LNCAP (cell line): ENCODE measurements at regions not wholly inside any gene's neighbourhood (a gene's known extent, or its start where the extent isn't known, plus 50 kb on each side); places are given as distances from the start of the nearest gene placed in this dataset.

Source experiments
- TF ChIP-seq, protein P1 (sequence below): fragments of 450-650 bp; IDR thresholded peaks from 2 replicates; pipeline ENCODE4 v1.5.1; 2017; ENCODE audit warnings: mild to moderate bottlenecking

GRCh38 chr2:236795169-236795860, 225.7 kb downstream of the ACKR3 start:
- TF ChIP-seq, protein P1, sequence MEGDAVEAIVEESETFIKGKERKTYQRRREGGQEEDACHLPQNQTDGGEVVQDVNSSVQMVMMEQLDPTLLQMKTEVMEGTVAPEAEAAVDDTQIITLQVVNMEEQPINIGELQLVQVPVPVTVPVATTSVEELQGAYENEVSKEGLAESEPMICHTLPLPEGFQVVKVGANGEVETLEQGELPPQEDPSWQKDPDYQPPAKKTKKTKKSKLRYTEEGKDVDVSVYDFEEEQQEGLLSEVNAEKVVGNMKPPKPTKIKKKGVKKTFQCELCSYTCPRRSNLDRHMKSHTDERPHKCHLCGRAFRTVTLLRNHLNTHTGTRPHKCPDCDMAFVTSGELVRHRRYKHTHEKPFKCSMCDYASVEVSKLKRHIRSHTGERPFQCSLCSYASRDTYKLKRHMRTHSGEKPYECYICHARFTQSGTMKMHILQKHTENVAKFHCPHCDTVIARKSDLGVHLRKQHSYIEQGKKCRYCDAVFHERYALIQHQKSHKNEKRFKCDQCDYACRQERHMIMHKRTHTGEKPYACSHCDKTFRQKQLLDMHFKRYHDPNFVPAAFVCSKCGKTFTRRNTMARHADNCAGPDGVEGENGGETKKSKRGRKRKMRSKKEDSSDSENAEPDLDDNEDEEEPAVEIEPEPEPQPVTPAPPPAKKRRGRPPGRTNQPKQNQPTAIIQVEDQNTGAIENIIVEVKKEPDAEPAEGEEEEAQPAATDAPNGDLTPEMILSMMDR = no peak

DNA sequence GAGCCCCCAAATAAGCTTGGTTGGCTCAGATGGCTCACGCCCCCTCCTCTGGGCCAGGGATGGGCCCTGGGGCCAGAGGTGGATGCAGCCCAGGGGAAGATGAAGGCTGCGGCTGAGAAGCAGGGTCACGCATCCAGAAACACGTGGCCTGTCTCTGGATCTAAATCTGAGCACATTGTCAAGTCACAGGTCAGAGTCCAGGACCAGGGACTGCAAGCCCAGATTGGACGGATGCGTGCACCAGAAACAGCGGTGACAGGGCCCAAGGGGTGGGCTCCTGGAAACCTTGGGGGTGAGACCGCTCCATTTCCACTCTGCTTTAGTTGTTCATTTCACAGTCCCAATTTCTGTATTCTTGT, 226.2 kb downstream of the ACKR3 start:
- TF ChIP-seq, protein P1 = no peak

GRCh38 chr2:236796236-236796635, 226.6 kb downstream of the ACKR3 start:
- TF ChIP-seq, protein P1 = no peak

GRCh38 chr2:236797411-236797810, 227.8 kb downstream of the ACKR3 start:
- TF ChIP-seq, protein P1 = no peak

DNA sequence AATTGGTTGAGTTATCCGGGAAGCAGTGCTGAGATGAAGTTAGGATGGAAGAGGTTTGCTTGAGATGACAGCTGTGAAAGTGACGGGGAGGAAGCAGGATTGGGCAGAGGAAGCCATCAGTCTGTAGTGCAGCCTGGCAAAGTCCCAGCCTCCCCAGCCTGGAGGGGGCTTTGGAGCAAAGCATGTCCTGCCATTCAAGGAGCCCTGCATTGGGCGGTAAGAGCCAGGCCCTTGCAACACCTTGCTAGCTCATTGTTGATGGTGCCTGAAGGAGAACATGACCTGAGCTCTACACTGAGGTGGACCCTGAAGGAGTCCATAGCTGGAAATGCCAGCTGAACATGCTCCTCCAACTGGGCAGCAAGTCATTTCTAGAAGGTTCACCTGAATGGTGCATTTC, 228.9 kb downstream of the ACKR3 start:
- TF ChIP-seq, protein P1 = no peak

DNA sequence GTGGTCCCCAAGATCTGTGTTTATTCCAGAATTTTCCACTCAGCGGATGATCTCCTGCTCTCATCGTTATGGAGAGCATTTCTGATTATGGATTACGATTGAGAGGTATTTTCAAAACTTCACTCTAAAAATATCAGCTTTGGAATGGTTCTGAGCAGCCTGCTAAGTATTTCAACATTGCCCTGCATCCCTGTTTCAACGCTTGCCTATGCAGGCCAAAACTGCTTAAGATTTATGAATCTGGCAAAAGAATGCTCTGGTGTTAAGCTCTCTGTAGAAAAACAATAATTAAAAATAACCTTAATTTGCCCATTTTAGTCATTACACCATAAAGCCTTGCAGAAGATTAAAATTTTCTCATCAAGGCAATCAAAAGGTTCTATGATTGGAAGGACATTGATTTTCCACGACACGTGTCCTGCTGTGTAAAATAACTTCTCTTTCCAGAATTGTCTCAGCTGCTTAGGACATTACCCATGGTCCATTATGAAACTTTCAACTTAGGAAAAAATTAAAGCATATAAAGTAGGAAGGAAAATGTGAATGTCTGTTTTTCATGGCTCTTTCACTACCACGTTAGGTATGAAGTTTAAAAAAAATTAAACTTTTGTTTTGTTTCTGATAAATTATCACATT, 229.9 kb downstream of the ACKR3 start:
- TF ChIP-seq, protein P1 = no peak

DNA sequence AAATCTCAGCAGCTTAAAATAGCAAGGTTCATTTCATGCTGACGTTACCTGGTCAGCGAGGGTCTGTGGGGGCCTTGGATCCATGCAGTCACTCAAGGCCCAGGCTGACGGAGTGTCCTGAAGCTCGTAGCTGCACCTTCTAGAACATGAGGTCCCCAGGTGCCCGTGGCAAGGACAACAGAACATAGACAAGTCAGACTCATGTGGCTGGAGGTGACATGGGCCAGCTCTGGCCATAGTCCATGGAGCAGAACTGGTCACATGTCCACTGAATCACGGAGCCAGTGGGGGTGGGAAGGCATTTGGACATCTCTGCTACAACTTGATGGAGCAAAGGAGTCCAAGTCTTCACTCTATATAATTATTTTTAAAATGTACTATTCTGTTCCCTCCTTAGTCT, 233.2 kb downstream of the ACKR3 start:
- TF ChIP-seq, protein P1 = no peak

GRCh38 chr2:236803621-236804020, 234.0 kb downstream of the ACKR3 start:
- TF ChIP-seq, protein P1 = no peak
